ENCODE measurements at regions not wholly inside any gene's neighbourhood (a gene's known extent, or its start where the extent isn't known, plus 50 kb on each side); places are given as distances from the start of the nearest gene placed in this dataset.

GRCh38 chr10:118110750-118111149 is 64.0 kb upstream of the RAB11FIP2 start (continued):
- TF ChIP-seq CTCF (IDR thresholded peaks at IDR 0.05) (no peak), TAF1 (IDR thresholded peaks at IDR 0.05; ENCODE audit: borderline replicate concordance, low read depth, low read length) (no peak), RAD21 (IDR thresholded peaks at IDR 0.05; ENCODE audit: low read length) (no peak), FOXJ3 (CRISPR knock-in tag; IDR thresholded peaks at IDR 0.05) (no peak)

DNA sequence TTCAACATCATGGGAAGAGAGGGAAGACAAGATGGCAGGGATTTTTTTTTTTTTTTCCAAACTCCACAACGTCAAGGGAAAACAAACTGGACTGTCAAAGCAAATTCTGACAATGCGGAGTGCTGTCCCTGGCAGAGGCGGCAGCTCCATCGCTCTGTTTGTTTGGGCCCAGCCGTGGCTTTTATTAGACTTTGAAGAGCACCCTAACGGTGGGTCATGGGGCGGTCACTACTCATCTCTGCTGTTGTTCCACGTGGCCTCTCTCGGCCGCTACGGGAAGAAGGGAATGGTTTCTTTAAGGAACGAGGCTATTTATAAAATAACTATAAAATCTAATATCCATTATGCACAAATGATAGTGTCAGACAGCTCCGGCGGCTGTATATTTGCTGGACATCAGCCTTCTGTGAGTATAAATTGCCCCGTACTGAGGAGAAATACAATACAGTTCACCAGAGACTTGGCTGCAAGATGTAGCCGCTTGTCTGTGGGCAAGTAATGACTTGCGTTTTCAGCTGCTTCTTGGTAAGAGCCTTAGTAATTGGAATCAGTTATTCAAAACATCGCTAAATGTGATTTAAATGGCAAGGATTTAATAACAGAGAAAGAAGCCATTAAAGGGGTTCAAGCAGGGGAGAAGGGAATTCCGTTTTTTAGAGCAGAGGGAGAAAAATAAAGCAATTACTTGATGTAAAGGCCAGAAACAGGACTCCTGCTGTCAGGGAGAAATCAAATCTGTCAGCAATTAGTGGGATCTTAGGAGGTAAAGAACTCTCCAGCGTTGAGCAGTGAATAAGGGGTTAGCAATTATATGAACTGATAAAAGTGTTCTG is 61.7 kb upstream of the RAB11FIP2 start:
- Histone ChIP-seq H2AFZ (ENCODE audit: low read depth) (no peak overlapping the region), H3F3A (replicated peaks; ENCODE audit: insufficient read depth) (no peaks in the 10 kb centered on the region), H3K4me2 (no peak overlapping the region), H3K9me2 (no peaks in the 10 kb centered on the region), H4K20me1 (ENCODE audit: insufficient read depth) (no peaks in the 10 kb centered on the region), H3K9ac (no peak overlapping the region), H3K27me3 (ENCODE audit: insufficient read depth) (no peaks in the 10 kb centered on the region), H3K27ac (ENCODE audit: low read depth in 2 of 2, low read length in 1 of 2) (peak overlapping the region in 1 of 2 experiments; percentile 87; a peak in 2 of 4 replicates), H3K79me2 (ENCODE audit: insufficient read depth) (no peaks in the 10 kb centered on the region), H3K9me3 (no peaks in the 10 kb centered on the region), H3K4me3 (ENCODE audit: low read depth in 2 of 2, low read length in 1 of 2) (no peak overlapping the region; a peak in 1 of 4 replicates), H3K4me1 (ENCODE audit: control insufficient read depth in 1 of 2, insufficient read depth in 2 of 2, low read depth in 1 of 2, low read length in 1 of 2) (peaks cover 0 to 10% of the 10 kb centered on the region in 2 experiments; a peak in 2 of 4 replicates), H3K36me3 (replicated peaks in 1 of 2; ENCODE audit: control insufficient read depth in 1 of 2, insufficient read depth in 2 of 2, low read length in 1 of 2) (no peaks in the 10 kb centered on the region)
- ChIA-PET CTCF (interaction anchor here (0.7 to 1.6 kb wide), 3 partner anchors 11 to 561 kb away, joined by 3 read pairs; no protein-coding TSS in a partner anchor), POLR2A (no interaction called here)
- TF ChIP-seq FOXM1 (IDR thresholded peaks at IDR 0.05; ENCODE audit: low read depth) = no peak
- peak in 1 of 2 experiments; percentile 75; a peak in 1 of 4 replicates for TF ChIP-seq EP300 (IDR thresholded peaks at IDR 0.05; ENCODE audit: borderline replicate concordance in 1 of 2, low read depth in 1 of 2, low read length in 1 of 2)
- 0 out of 2 replicates have a peak, but pooled peaks have one; percentile 20 for TF ChIP-seq FOXJ3 (CRISPR knock-in tag; IDR thresholded peaks at IDR 0.05)
- TF ChIP-seq CHD2 (IDR thresholded peaks at IDR 0.05; ENCODE audit: low read length, partially characterized antibody) = peak; percentile 64
- peak; percentile 71 for TF ChIP-seq GATA2 (CRISPR knock-in tag; IDR thresholded peaks at IDR 0.05)
- peak; percentile 44 for DNase-seq
- 46% methylated on average over 20 of the region's 20 CpGs for WGBS (ENCODE audit: low lambda C conversion rate)

DNA sequence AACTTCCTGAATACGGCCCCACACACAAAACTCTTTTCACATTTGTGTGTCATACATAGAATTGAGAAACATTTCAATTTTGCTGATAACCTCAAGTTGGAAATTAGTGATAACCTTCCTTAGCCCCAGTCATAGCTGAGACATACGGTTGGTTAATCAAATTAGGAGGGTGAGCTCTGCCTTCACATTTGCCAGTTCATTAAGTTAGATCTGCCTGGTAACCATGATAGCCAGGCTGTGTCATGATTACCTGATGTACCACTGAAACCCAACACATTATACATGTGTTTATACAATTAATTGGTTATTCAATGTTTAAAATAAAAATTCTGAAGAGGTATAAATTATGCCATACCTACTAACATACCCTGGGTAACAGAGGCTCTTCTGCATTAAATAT is 60.8 kb upstream of the RAB11FIP2 start:
- Histone ChIP-seq H4K20me1 (ENCODE audit: insufficient read depth) (no peaks in the 10 kb centered on the region), H3K4me2 (no peak overlapping the region), H3K4me3 (ENCODE audit: low read depth in 2 of 2, low read length in 1 of 2) (no peak overlapping the region), H3K79me2 (ENCODE audit: insufficient read depth) (no peaks in the 10 kb centered on the region), H3K9me2 (no peaks in the 10 kb centered on the region), H3K27ac (ENCODE audit: low read depth in 2 of 2, low read length in 1 of 2) (peak overlapping the region in 1 of 2 experiments; percentile 87; a peak in 2 of 4 replicates), H2AFZ (ENCODE audit: low read depth) (no peak overlapping the region), H3K4me1 (ENCODE audit: control insufficient read depth in 1 of 2, insufficient read depth in 2 of 2, low read depth in 1 of 2, low read length in 1 of 2) (peaks cover 0 to 8% of the 10 kb centered on the region in 2 experiments; a peak in 2 of 4 replicates), H3K36me3 (replicated peaks in 1 of 2; ENCODE audit: control insufficient read depth in 1 of 2, insufficient read depth in 2 of 2, low read length in 1 of 2) (no peaks in the 10 kb centered on the region), H3F3A (replicated peaks; ENCODE audit: insufficient read depth) (no peaks in the 10 kb centered on the region), H3K27me3 (ENCODE audit: insufficient read depth) (no peaks in the 10 kb centered on the region), H3K9me3 (no peaks in the 10 kb centered on the region), H3K9ac (no peak overlapping the region)
- 58% methylated on average over 2 of the region's 2 CpGs for WGBS (ENCODE audit: low lambda C conversion rate)
- POLR2A ChIA-PET = no interaction called here
- CTCF ChIA-PET = interaction anchor here (0.7 to 1.6 kb wide), 3 partner anchors 12 to 560 kb away, joined by 3 read pairs; no protein-coding TSS in a partner anchor
- TF ChIP-seq NRF1 (IDR thresholded peaks at IDR 0.05; ENCODE audit: low read depth, low read length) (no peak), RFX5 (IDR thresholded peaks at IDR 0.05; ENCODE audit: low read length) (peak; percentile 69; the same call in 1 of the 2 replicates), FOSL2 (IDR thresholded peaks at IDR 0.05; ENCODE audit: borderline replicate concordance, low read depth) (no peak), CTCF (IDR thresholded peaks at IDR 0.05) (no peak), SIN3A (IDR thresholded peaks at IDR 0.05; ENCODE audit: borderline replicate concordance, low read depth, low read length) (no peak), GATA2 (CRISPR knock-in tag; IDR thresholded peaks at IDR 0.05) (peak; percentile 12; the same call in 1 of the 2 replicates)
- TF ChIP-seq, protein P1, sequence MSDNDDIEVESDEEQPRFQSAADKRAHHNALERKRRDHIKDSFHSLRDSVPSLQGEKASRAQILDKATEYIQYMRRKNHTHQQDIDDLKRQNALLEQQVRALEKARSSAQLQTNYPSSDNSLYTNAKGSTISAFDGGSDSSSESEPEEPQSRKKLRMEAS (IDR thresholded peaks at IDR 0.05; ENCODE audit: low read depth) = no peak
- no peak for DNase-seq

Data from SK-N-SH (cell line).